Right lobe of liver (tissue), 4 donors: ENCODE measurements at regions not wholly inside any gene's neighbourhood (a gene's known extent, or its start where the extent isn't known, plus 50 kb on each side); places are given as distances from the start of the nearest gene placed in this dataset.

Experiments
- POLR2A ChIP-seq: fragments of 450-650 bp; IDR thresholded peaks from one replicate; pipeline ENCODE4 v1.6.1; 2017; ENCODE audit warnings: antibody characterized with exemption, mild to moderate bottlenecking
- TF ChIP-seq, protein P1 (sequence below), 4 donors: fragments of 200-600 bp in 3 of 4; fragments of 450-650 bp in 1 of 4; IDR thresholded peaks; one replicate each; pipeline versions ENCODE4 v1.5.1 to v1.8.0; 2016 to 2022; ENCODE audit warnings: antibody characterized with exemption in 4 of 4, mild to moderate bottlenecking in 2 of 4
- donor health status: DM: no; HTN: no; CAD: no.
- donor health status: DM: no; HTN: no; CAD: no.
- donor health status: DM: no; HTN: yes; CAD: no.

DNA sequence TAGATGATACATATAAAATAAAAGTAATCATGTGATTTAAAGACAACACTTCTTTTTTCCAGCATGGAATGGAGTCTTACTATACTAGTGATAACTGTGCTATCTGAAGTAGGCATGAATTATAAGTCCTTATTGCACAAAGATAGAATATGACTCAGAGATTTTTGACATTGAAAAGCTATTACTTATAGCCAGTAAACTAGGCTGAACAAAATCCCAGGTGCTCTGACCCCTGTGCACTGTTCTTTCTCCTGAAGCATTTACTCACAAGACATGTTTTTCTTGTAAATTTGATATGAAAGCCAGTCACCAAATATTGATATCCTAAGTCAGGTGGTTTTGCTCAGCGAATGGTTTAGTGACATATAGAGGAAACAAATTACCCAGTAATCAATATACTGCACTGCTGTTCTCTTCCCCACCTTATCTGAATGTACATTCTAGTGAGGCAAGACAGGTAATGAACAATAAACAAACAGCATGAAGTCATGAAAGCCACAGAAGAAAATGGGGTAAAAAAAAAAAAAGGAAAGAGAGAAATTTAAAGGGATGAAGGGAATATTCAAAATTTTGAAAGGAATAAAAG is 1567.0 kb upstream of the SPRY2 start:
- TF ChIP-seq, protein P1, sequence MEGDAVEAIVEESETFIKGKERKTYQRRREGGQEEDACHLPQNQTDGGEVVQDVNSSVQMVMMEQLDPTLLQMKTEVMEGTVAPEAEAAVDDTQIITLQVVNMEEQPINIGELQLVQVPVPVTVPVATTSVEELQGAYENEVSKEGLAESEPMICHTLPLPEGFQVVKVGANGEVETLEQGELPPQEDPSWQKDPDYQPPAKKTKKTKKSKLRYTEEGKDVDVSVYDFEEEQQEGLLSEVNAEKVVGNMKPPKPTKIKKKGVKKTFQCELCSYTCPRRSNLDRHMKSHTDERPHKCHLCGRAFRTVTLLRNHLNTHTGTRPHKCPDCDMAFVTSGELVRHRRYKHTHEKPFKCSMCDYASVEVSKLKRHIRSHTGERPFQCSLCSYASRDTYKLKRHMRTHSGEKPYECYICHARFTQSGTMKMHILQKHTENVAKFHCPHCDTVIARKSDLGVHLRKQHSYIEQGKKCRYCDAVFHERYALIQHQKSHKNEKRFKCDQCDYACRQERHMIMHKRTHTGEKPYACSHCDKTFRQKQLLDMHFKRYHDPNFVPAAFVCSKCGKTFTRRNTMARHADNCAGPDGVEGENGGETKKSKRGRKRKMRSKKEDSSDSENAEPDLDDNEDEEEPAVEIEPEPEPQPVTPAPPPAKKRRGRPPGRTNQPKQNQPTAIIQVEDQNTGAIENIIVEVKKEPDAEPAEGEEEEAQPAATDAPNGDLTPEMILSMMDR (IDR thresholded peaks at IDR 0.05) = no peak
- no peak for TF ChIP-seq POLR2A
